ENCODE measurements at regions not wholly inside any gene's neighbourhood (a gene's known extent, or its start where the extent isn't known, plus 50 kb on each side); places are given as distances from the start of the nearest gene placed in this dataset.

GRCh38 chr13:30004204-30004603 lies 153.8 kb upstream of the UBL3 start (continued):
- no peak for TF ChIP-seq REST (IDR thresholded peaks at IDR 0.05; ENCODE audit: low read depth, low read length)
- no peak for TF ChIP-seq EP300 (IDR thresholded peaks at IDR 0.05; ENCODE audit: borderline replicate concordance in 1 of 2, low read depth in 1 of 2, low read length in 1 of 2)
- no peak for TF ChIP-seq ELF1 (IDR thresholded peaks at IDR 0.05)

- H2AFZ ChIP-seq (ENCODE audit: low read depth): peak overlapping the region; percentile 20; the same call in 1 of the 2 replicates
- H4K20me1 ChIP-seq (ENCODE audit: insufficient read depth): no peaks in the 10 kb centered on the region
- H3K79me2 ChIP-seq (ENCODE audit: insufficient read depth): no peaks in the 10 kb centered on the region
- H3K36me3 ChIP-seq (replicated peaks in 1 of 2; ENCODE audit: control insufficient read depth in 1 of 2, insufficient read depth in 2 of 2, low read length in 1 of 2): no peaks in the 10 kb centered on the region
- peaks cover 3% of the 10 kb centered on the region for H3F3A ChIP-seq (replicated peaks; ENCODE audit: insufficient read depth)
- H3K9ac ChIP-seq: no peak overlapping the region
- no peaks in the 10 kb centered on the region for H3K27me3 ChIP-seq (ENCODE audit: insufficient read depth)
- H3K4me3 ChIP-seq (ENCODE audit: low read depth in 2 of 2, low read length in 1 of 2): no peak overlapping the region
- WGBS (ENCODE audit: low lambda C conversion rate): 4% methylated on average over 1 of the region's 1 CpG
- POLR2A ChIA-PET: no interaction called here
- CTCF ChIA-PET: interaction anchor here (1.4 kb wide), 1 partner anchor 9 kb away, joined by 4 read pairs; no protein-coding TSS in a partner anchor
- H3K27ac ChIP-seq (ENCODE audit: low read depth in 2 of 2, low read length in 1 of 2): no peak overlapping the region
- no peak overlapping the region for H3K4me2 ChIP-seq
- no peaks in the 10 kb centered on the region for H3K9me2 ChIP-seq
- no peaks in the 10 kb centered on the region for H3K9me3 ChIP-seq
- no peak for DNase-seq
- H3K4me1 ChIP-seq (ENCODE audit: control insufficient read depth in 1 of 2, insufficient read depth in 2 of 2, low read depth in 1 of 2, low read length in 1 of 2): peaks cover 0 to 4% of the 10 kb centered on the region in 2 experiments; a peak in 1 of 4 replicates
- peak; percentile 63 for TF ChIP-seq JUND (IDR thresholded peaks at IDR 0.05)
- TF ChIP-seq PBX3 (IDR thresholded peaks at IDR 0.05): peak; percentile 81
- TF ChIP-seq TCF12 (IDR thresholded peaks at IDR 0.05): peak; percentile 50; the same call in 1 of the 2 replicates
- TF ChIP-seq FOSL2 (IDR thresholded peaks at IDR 0.05; ENCODE audit: borderline replicate concordance, low read depth): peak; percentile 63; the same call in 1 of the 2 replicates
- TF ChIP-seq EP300 (IDR thresholded peaks at IDR 0.05; ENCODE audit: borderline replicate concordance in 1 of 2, low read depth in 1 of 2, low read length in 1 of 2): no peak
These were observed 152.2 kb upstream of the UBL3 start for GRCh38 chr13:30002577-30002976.

DNA sequence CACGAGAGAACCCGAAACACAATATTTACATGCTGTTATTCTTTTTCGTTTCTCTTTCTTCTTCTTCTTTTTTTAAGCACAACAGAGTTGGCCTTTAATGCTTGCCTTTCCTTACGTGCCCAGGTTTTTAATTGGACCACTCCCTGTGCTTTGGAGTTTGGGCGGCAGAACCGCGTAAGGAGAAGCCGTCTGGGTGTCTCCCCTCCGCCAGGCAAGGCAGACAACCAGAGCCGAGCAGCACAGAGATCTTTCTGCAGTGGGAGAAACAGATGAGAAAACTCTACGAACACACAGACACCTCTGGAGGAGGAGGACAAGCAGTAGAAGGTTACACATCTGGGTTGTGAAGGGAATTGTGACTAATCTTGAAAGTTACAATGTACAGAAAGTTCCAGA lies 150.0 kb upstream of the UBL3 start:
- Histone ChIP-seq H3K4me2 (no peak overlapping the region), H3K9me2 (no peaks in the 10 kb centered on the region), H2AFZ (ENCODE audit: low read depth) (no peak overlapping the region), H3K27me3 (ENCODE audit: insufficient read depth) (no peaks in the 10 kb centered on the region), H3F3A (replicated peaks; ENCODE audit: insufficient read depth) (peaks cover 3% of the 10 kb centered on the region), H3K4me1 (ENCODE audit: control insufficient read depth in 1 of 2, insufficient read depth in 2 of 2, low read depth in 1 of 2, low read length in 1 of 2) (peaks cover 0 to 4% of the 10 kb centered on the region in 2 experiments; a peak in 1 of 4 replicates), H3K27ac (ENCODE audit: low read depth in 2 of 2, low read length in 1 of 2) (no peak overlapping the region), H3K4me3 (ENCODE audit: low read depth in 2 of 2, low read length in 1 of 2) (no peak overlapping the region), H3K79me2 (ENCODE audit: insufficient read depth) (no peaks in the 10 kb centered on the region), H3K9ac (no peak overlapping the region), H4K20me1 (ENCODE audit: insufficient read depth) (no peaks in the 10 kb centered on the region), H3K9me3 (no peaks in the 10 kb centered on the region), H3K36me3 (replicated peaks in 1 of 2; ENCODE audit: control insufficient read depth in 1 of 2, insufficient read depth in 2 of 2, low read length in 1 of 2) (no peaks in the 10 kb centered on the region)
- no peak for DNase-seq
- POLR2A ChIA-PET: no interaction called here
- 88% methylated on average over 11 of the region's 11 CpGs for WGBS (ENCODE audit: low lambda C conversion rate)
- CTCF ChIA-PET: no interaction called here
- TF ChIP-seq JUND (IDR thresholded peaks at IDR 0.05) (no peak), SIN3A (IDR thresholded peaks at IDR 0.05; ENCODE audit: borderline replicate concordance, low read depth, low read length) (no peak), NFIC (IDR thresholded peaks at IDR 0.05; ENCODE audit: borderline replicate concordance) (no peak), ELF1 (IDR thresholded peaks at IDR 0.05) (no peak), EZH2phosphoT487 (IDR thresholded peaks at IDR 0.05; ENCODE audit: borderline replicate concordance, low read depth) (no peak), SMC3 (IDR thresholded peaks at IDR 0.05; ENCODE audit: low read depth, low read length) (no peak)

Data from SK-N-SH (cell line).